AG04449 (cell line): ENCODE measurements at regions not wholly inside any gene's neighbourhood (a gene's known extent, or its start where the extent isn't known, plus 50 kb on each side); places are given as distances from the start of the nearest gene placed in this dataset.

Experiments used
- CTCF ChIA-PET: fragments of 350-600 bp; formaldehyde crosslinking; extraction: SDS; loops from one replicate; lab custom pipeline; 2021; ENCODE audit warnings: antibody characterized with exemption; lab: Yijun Ruan, JAX
- POLR2A ChIA-PET: fragments of 400-600, 350-600 bp; formaldehyde crosslinking; extraction: SDS; loops from one replicate; lab custom pipeline; 2020; ENCODE audit warnings: antibody characterized with exemption, inconsistent platforms; lab: Yijun Ruan, JAX
- DNase-seq: peaks from one replicate; pipeline ENCODE4 v3.0.0-alpha.2; 2010; ENCODE audit warnings: low read depth, low spot score
- H3K4me3 ChIP-seq: 2 replicates; pipeline ENCODE4 v1.5.1; 2011; ENCODE audit warnings: low read depth, mild to moderate bottlenecking, control low read depth, low read length
- CTCF ChIP-seq: IDR thresholded peaks from one replicate; pipeline ENCODE4 v1.5.1; 2011; ENCODE audit warnings: mild to moderate bottlenecking, moderate library complexity, low read length, control low read depth, inconsistent platforms; ENCODE audit not compliant: insufficient read depth; ENCODE audit errors: missing control alignments

GRCh38 chr1:238312969-238313368 lies 422.2 kb upstream of the ZP4 start:
- ChIA-PET CTCF (no interaction called here), POLR2A (no interaction called here)
- TF ChIP-seq CTCF = no peak
- DNase-seq = no peak
- no peak overlapping the region for H3K4me3 ChIP-seq

DNA sequence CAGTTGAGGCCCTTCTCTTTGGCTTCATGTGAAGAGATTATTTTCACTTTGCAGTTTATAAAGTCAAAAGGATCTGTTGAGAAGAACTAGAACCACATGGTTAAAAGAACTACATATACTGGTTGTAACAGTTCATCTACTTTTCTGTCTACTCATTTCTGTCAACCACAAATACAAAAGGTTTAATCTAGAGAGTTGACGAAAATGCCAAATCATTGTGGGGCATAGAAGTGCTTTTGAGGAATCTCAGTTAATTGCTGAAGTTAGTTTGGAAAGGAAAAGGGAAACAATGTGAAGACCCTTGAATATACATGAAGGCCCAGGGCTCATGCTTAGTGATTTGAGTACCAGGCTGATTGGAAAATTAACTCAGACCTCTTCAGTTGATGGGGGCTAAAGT lies 415.7 kb upstream of the ZP4 start:
- DNase-seq = no peak
- ChIA-PET CTCF (no interaction called here), POLR2A (no interaction called here)
- no peak for TF ChIP-seq CTCF
- H3K4me3 ChIP-seq = no peak overlapping the region

GRCh38 chr1:238302646-238303045 lies 411.9 kb upstream of the ZP4 start:
- POLR2A ChIA-PET = no interaction called here
- H3K4me3 ChIP-seq = no peak overlapping the region
- CTCF ChIA-PET = no interaction called here
- DNase-seq = no peak
- no peak for TF ChIP-seq CTCF

- ChIA-PET CTCF (no interaction called here), POLR2A (no interaction called here)
- TF ChIP-seq CTCF = no peak
These were observed 405.6 kb upstream of the ZP4 start for GRCh38 chr1:238296371-238296770.

DNA sequence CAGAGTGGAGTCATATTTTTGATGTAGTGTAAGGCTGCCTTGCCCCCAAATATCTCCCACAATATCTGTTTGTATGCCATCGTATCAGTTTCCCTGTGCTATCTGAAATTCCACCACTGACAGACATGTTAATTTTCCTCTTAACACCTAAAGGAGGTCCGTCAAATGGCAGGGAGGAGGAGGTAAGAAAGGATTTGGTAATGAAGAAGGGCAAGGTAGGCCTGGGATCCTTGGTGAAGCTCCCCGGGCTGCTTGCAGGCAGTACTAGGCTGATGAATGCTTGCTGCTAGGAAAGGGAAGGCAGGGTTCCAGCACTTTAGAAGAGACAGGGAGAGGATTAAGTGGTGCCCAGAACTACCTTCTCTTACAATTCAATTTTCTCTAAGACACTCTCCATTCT lies 402.4 kb upstream of the ZP4 start:
- POLR2A ChIA-PET = no interaction called here
- CTCF ChIA-PET = no interaction called here

More at GRCh38 chr1:238296371-238296770, 405.6 kb upstream of the ZP4 start:
- no peak overlapping the region for H3K4me3 ChIP-seq
- DNase-seq = no peak

DNA sequence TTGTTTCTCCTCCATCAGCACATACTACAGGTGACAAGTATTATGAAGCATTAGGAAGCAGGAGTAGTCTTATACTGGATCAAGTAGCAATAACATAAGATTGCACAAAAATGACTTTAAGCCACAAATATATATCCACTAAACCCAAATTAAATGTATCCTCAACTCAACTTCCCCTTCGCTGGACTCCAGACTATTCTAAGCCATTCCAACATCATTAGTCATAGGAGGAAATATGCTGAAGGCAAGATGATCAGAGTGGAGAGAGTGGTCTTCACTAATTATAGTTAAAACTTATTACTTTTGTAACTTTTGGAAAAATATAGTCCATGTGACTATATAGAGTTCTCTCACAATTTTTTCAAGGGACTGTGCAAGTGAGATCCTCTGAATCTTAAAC lies 390.7 kb upstream of the ZP4 start:
- no peak for DNase-seq
- CTCF ChIA-PET = no interaction called here
- no peak overlapping the region for H3K4me3 ChIP-seq
- no peak for TF ChIP-seq CTCF
- POLR2A ChIA-PET = no interaction called here

More for the DNA sequence above, 402.4 kb upstream of the ZP4 start:
- H3K4me3 ChIP-seq = no peak overlapping the region
- no peak for DNase-seq
- TF ChIP-seq CTCF = no peak
